GM13977 (cell line): ENCODE measurements at regions not wholly inside any gene's neighbourhood (a gene's known extent, or its start where the extent isn't known, plus 50 kb on each side); places are given as distances from the start of the nearest gene placed in this dataset.

Source experiments
- DNase-seq: peaks from one replicate; pipeline ENCODE4 v3.0.0; 2012; ENCODE audit warnings: low spot score
- CTCF ChIP-seq: IDR thresholded peaks from 2 replicates; pipeline ENCODE4 v1.5.1; 2012; ENCODE audit warnings: mild to moderate bottlenecking, control low read depth; ENCODE audit not compliant: insufficient read depth; ENCODE audit errors: extremely low read depth, missing control alignments
- in situ Hi-C: fragments of 300-500 bp; cut with MboI; formaldehyde crosslinking; loops from one replicate; pipeline ENCODE4 v1.12.0; 2022; ENCODE audit warnings: low sequenced_read_pairs, low pct_unique_long_range_greater_than_20kb, mixed read lengths, inconsistent platforms; ENCODE audit not compliant: unreplicated experiment

GRCh38 chr6:164731539-164731938 is 577.9 kb downstream of the C6orf118 start:
- no peak for DNase-seq
- in situ Hi-C loops: no loop called here
- no peak for TF ChIP-seq CTCF

- no peak for DNase-seq
- no peak for TF ChIP-seq CTCF
- in situ Hi-C loops: no loop called here
These were observed 587.9 kb downstream of the C6orf118 start for GRCh38 chr6:164721460-164721859.

- no peak for DNase-seq
- in situ Hi-C loops: no loop called here
- TF ChIP-seq CTCF: no peak
These were observed 608.9 kb downstream of the C6orf118 start for GRCh38 chr6:164700497-164700896.

GRCh38 chr6:164695896-164696295 is 613.5 kb downstream of the C6orf118 start:
- in situ Hi-C loops: no loop called here
- no peak for TF ChIP-seq CTCF
- DNase-seq: no peak

- in situ Hi-C loops: no loop called here
- DNase-seq: no peak
- TF ChIP-seq CTCF: no peak
These were observed 615.0 kb downstream of the C6orf118 start for GRCh38 chr6:164694386-164694785.

GRCh38 chr6:164693944-164694343 is 615.5 kb downstream of the C6orf118 start:
- in situ Hi-C loops: no loop called here

More at GRCh38 chr6:164693944-164694343, 615.5 kb downstream of the C6orf118 start:
- no peak for DNase-seq
- no peak for TF ChIP-seq CTCF
